ENCODE measurements at regions not wholly inside any gene's neighbourhood (a gene's known extent, or its start where the extent isn't known, plus 50 kb on each side); places are given as distances from the start of the nearest gene placed in this dataset.

GRCh38 chr2:123195957-123196356 is 829.1 kb upstream of the CNTNAP5 start:
- no peak for TF ChIP-seq CTCF (IDR thresholded peaks at IDR 0.05)
- Histone ChIP-seq H3K4me3 (no peak overlapping the region), H3K27ac (no peak overlapping the region)
- DNase-seq (ENCODE audit: low spot score): no peak

DNA sequence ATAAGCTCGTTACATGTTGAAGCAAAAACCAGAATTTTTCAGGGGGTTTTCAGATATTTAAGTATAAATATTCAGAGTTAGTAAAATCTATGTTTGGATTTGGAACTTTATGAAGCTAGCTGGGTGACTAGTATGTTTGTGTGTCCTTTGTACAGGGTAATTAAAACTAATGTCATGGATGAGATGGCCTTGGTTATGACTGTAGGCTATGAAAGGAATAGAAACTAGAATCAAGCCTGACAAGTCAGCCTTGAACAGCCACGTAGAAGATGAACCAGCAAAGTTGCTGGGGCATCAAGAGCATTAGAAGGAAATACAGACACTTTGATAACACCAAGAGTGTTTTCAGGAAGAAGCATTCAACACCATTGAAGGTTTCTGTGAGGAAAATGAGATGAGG is 825.1 kb upstream of the CNTNAP5 start:
- TF ChIP-seq CTCF (IDR thresholded peaks at IDR 0.05): no peak
- no peak for DNase-seq (ENCODE audit: low spot score)
- H3K4me3 ChIP-seq: no peak overlapping the region
- H3K27ac ChIP-seq: no peak overlapping the region

DNA sequence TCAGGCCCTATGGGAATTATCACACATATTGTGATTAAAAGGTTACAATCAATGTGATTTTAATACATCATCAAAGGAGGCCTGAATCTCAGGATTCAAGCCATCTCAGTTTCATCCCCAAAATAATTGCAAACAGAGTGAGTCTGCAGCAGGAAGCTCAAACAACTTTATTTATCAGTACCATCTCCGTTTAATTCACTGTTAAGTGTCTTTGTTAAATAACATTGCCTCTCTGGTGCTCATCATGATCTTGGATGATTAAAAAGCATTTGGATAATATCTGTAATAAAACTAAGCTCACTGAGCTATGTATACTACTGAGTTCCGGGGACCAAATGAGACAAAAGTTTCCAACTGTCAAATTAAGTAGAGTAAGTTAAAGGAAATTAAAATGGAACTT is 817.8 kb upstream of the CNTNAP5 start:
- no peak for DNase-seq (ENCODE audit: low spot score)
- TF ChIP-seq CTCF (IDR thresholded peaks at IDR 0.05): no peak
- Histone ChIP-seq H3K27ac (no peak overlapping the region), H3K4me3 (no peak overlapping the region)

DNA sequence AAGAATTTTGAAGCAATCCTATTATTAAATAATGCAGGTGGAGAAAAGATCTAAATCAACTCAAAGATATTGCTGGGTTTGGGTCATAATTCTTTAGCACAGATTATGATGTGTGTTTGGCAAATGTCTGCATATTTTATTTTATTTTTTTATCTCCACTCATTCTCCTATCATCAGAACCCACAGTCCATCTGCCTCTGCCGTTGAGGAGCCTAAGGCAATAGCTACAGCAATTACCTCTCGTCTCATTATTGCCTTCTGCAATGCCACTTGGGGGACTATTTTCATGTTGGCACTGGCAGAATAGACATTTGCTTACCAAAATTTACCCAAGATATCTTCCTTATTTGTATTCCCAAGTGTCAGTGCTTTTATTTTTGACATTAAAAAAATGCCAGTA is 815.9 kb upstream of the CNTNAP5 start:
- H3K4me3 ChIP-seq: no peak overlapping the region
- TF ChIP-seq CTCF (IDR thresholded peaks at IDR 0.05): no peak
- H3K27ac ChIP-seq: no peak overlapping the region
- DNase-seq (ENCODE audit: low spot score): no peak

- no peak overlapping the region for H3K27ac ChIP-seq
- no peak for TF ChIP-seq CTCF (IDR thresholded peaks at IDR 0.05)
- DNase-seq (ENCODE audit: low spot score): no peak
- H3K4me3 ChIP-seq: no peak overlapping the region
Observed at GRCh38 chr2:123211181-123211580, 813.9 kb upstream of the CNTNAP5 start.

DNA sequence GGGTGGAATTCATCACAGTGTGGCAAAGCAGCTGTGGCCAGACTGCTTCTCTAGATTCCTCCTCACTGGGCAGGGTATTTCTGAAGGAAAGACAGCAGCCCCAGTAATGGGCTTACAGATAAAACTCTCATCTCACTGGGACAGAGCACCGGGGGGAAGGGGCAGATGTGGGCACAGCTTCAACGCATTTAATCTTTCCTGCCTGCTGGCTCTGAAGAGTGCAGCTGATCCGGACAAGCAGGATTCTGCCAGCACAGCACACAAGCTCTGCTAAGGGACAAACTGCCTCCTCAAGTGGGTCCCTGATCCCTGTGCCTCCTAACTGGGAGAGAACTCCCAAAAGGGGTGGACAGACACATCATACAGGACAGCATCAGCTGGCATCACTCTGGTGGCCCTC is 779.9 kb upstream of the CNTNAP5 start:
- DNase-seq (ENCODE audit: low spot score): no peak
- Histone ChIP-seq H3K27ac (no peak overlapping the region), H3K4me3 (no peak overlapping the region)
- no peak for TF ChIP-seq CTCF (IDR thresholded peaks at IDR 0.05)

DNA sequence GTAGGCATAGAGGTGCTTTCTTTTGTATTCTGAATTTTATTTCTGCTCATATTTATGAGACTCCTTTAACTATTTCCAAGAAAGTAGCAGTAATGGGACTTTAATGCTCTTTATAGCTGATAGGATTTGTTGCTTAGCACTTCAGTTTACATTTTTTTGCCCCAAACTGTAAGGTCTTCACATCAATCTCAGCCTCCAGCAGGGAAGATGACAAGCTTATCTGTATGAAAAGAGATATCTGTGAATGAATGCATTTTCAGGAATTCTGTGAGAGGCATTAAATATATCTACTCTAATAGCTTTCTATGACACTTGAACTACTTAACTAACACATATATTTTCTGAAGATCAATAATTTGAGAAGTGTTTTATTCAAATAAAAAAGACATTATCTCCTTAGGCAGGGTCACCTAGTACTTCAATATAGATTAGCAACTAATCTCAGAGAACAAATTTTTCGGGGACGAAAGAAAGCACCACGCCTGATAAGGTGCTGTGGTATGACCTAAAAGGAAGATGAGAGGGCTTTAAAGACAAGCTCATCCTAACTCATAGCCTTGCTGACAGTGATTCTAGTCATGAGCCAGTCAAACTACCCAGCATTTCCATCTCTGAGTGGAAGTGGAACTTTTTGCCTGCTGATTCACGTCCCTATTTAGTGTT is 766.1 kb upstream of the CNTNAP5 start:
- no peak overlapping the region for H3K4me3 ChIP-seq
- no peak for TF ChIP-seq CTCF (IDR thresholded peaks at IDR 0.05)
- no peak overlapping the region for H3K27ac ChIP-seq
- no peak for DNase-seq (ENCODE audit: low spot score)
